ENCODE measurements at regions not wholly inside any gene's neighbourhood (a gene's known extent, or its start where the extent isn't known, plus 50 kb on each side); places are given as distances from the start of the nearest gene placed in this dataset.

- no peak for DNase-seq
- Mint-ChIP-seq H3K4me3 (no peak overlapping the region), H3K36me3 (ENCODE audit: insufficient read depth in 1 of 3, low read depth in 3 of 3) (no peaks in the 10 kb centered on the region; a peak in 1 of 7 replicates), H3K4me1 (peaks cover 0 to 2% of the 10 kb centered on the region in 2 experiments; a peak in 1 of 4 replicates), H3K27me3 (ENCODE audit: low read depth) (no peaks in the 10 kb centered on the region), H3K27ac (no peak overlapping the region; a peak in 1 of 7 replicates), H3K9me3 (no peaks in the 10 kb centered on the region; a peak in 2 of 5 replicates)
- no peak overlapping the region for H3K4ac ChIP-seq (ENCODE audit: low read depth, low read length)
- no peak overlapping the region for H3K9ac ChIP-seq (ENCODE audit: extremely low read depth, insufficient read length, low read length)
- no peak overlapping the region for H2BK120ac ChIP-seq (ENCODE audit: low read depth, low read length, poor library complexity, severe bottlenecking)
- no peak overlapping the region for H2AK5ac ChIP-seq (ENCODE audit: insufficient read length, low read length)
- no peak overlapping the region for H3T11ph ChIP-seq (ENCODE audit: low read length)
- no peaks in the 10 kb centered on the region for H3K23me2 ChIP-seq (ENCODE audit: insufficient read length, low read depth, low read length, poor library complexity, severe bottlenecking)
- no peaks in the 10 kb centered on the region for H3K79me2 ChIP-seq (ENCODE audit: insufficient read depth, low read length)
- no peak overlapping the region for H3K14ac ChIP-seq (ENCODE audit: insufficient read depth, low read length)
- H3K4me1 ChIP-seq (ENCODE audit: insufficient read depth, low read length) = no peaks in the 10 kb centered on the region
- H3K9me3 ChIP-seq (ENCODE audit: control insufficient read depth, low read depth, low read length) = no peaks in the 10 kb centered on the region
- H3K23ac ChIP-seq (ENCODE audit: insufficient read length, low read depth, low read length) = no peak overlapping the region
- no peak overlapping the region for H4K5ac ChIP-seq (ENCODE audit: insufficient read length, low read depth, low read length)
- H3K27me3 ChIP-seq (ENCODE audit: insufficient read depth, low read length) = no peaks in the 10 kb centered on the region
- no peak overlapping the region for H3K4me2 ChIP-seq (ENCODE audit: insufficient read depth, insufficient read length, low read length)
- H2BK15ac ChIP-seq (ENCODE audit: low read depth, low read length) = no peak overlapping the region
- H3K56ac ChIP-seq (ENCODE audit: insufficient read length, low read depth, low read length) = no peak overlapping the region
- no peak overlapping the region for H2BK20ac ChIP-seq (ENCODE audit: low read depth, low read length, poor library complexity, severe bottlenecking)
- H4K20me1 ChIP-seq (ENCODE audit: control insufficient read depth, insufficient read depth, insufficient read length) = no peaks in the 10 kb centered on the region
- H4K8ac ChIP-seq (replicated peaks; ENCODE audit: insufficient read length, low read depth, low read length) = no peak overlapping the region
- no peak overlapping the region for H4K91ac ChIP-seq (ENCODE audit: insufficient read length, low read depth, low read length)
- H3K27ac ChIP-seq (ENCODE audit: insufficient read length, low read depth, low read length) = no peak overlapping the region
- H2AFZ ChIP-seq (ENCODE audit: low read length) = no peak overlapping the region
- H3K18ac ChIP-seq (ENCODE audit: insufficient read length, low read depth, low read length) = no peak overlapping the region
- H2BK12ac ChIP-seq (ENCODE audit: insufficient read length, low read depth, low read length) = no peak overlapping the region
- no CpG with 5 or more reads among the region's 9 CpGs for WGBS (ENCODE audit: extremely low coverage, insufficient read length, low lambda C conversion rate)
- H2BK5ac ChIP-seq (ENCODE audit: insufficient read length, low read length) = no peak overlapping the region
- TF ChIP-seq CTCF (conservative IDR thresholded peaks at IDR 0.05) = no peak
- no peaks in the 10 kb centered on the region for H3K79me1 ChIP-seq (ENCODE audit: insufficient read depth, low read depth, low read length, poor library complexity, severe bottlenecking)
Measured at GRCh38 chr6:164749221-164750064, 560.0 kb downstream of the C6orf118 start.

Data from H9 (cell line).